HG02798 (cell line): ENCODE measurements at regions not wholly inside any gene's neighbourhood (a gene's known extent, or its start where the extent isn't known, plus 50 kb on each side); places are given as distances from the start of the nearest gene placed in this dataset.

Experiments
- ATAC-seq: cut with Tn5 transposase; IDR thresholded peaks from one replicate; pipeline ENCODE4 v1.9.1; 2021; ENCODE audit warnings: mild to moderate bottlenecking; ENCODE audit not compliant: unreplicated experiment, poor library complexity

GRCh38 chr10:120402147-120402766 is 54.8 kb upstream of the PLPP4 start:
- ATAC-seq = no peak

DNA sequence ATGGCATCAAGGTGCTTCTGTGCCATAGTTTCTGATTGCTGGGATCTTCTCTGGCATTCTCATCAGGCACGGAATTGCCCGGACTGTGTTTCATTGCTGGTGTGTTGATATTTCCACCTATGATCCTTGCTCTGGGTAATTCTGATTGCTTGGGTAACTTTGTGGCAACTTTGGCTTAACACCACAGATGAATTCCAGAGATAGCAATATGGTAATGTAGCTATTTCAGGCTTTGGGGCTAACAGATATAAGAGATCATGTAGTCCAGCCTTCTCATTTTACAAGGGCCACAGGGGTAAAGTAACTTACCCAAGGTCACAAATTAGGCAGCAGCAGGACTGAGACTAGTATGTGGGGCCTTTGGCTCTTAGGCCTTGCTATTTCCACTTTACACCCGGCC is 53.9 kb upstream of the PLPP4 start:
- ATAC-seq = no peak

- no peak for ATAC-seq
Measured at GRCh38 chr10:120406376-120406775, 50.7 kb upstream of the PLPP4 start.
